AG08396 (cell line): ENCODE measurements at regions not wholly inside any gene's neighbourhood (a gene's known extent, or its start where the extent isn't known, plus 50 kb on each side); places are given as distances from the start of the nearest gene placed in this dataset.

ENCODE experiments used
- DNase-seq: peaks from one replicate; pipeline ENCODE4 v3.0.0; 2012; ENCODE audit warnings: low spot score, mixed read lengths

DNA sequence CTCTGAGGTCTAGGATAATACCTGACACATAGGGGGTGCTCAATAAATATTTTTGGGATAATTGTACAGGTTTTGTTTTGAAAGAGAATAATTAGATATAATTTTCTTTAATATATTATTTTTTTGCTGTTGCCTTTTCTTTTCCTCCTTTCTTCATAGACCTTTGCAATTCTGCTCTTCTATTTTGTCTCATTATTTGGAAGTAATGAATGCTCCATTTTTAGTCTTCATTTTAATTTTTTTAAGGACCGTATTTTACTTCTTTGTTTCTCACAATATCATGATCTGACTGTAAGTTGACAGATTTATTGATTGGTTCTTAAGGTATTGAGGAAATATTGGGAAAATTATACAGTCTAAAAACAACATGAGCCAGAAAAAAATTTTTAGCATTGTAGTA is 150.5 kb upstream of the TMC3 start:
- DNase-seq: no peak

DNA sequence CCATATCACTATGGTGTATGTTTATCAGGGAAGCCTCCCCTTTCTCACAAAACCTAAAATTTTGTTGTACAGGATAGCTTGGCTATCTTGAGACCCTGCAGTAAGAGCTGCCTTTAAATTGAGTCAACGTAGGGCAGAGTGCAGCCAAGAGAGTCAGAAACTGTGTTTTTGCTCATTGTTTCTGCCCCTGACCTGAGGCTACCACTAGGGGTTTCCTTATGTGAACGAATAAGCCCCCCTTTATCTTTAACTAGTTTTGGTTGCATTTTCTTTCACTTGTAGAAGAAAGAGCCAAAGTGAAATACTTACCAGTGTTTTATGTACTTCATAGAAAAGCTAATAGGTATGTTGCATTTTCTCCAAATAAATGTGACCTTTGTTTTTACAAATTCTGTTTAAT is 149.9 kb upstream of the TMC3 start:
- no peak for DNase-seq

DNA sequence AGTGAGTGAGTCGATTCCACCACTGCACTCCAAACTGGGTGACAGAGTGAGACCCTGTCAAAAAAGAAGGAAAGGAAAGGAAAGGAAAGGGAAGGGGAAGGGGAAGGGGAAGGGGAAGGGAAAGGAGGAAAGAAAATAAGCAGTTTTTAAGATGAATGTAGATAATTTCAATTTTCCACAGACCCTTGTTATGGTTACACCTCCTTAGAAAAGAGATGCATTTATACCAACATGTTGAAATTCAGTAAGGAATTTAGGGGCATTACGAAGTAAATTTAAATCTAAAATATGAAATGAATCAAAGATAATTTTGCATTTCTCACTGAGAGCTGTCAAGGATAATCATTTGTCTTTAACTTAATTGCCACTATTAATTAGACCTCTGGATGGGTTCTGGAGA is 146.5 kb upstream of the TMC3 start:
- no peak for DNase-seq

DNA sequence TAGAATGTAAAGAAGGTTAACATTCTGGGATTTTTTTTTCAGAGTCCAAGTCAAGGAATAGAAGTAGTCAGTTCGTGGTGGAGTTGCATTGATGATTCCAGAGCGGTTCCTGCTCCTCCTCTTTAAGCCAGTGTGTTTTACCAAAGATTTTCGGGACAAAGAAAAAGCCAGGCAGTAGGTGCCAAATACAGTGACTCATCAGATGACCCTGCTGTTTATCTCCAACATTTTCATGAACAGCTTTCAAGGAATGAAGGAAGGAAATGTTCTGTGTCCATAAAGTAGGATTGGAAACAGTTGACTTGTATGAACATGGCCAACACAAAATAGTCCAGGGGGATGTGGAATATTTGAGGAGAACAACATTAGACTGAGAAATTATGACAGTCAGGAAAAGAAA is 142.4 kb upstream of the TMC3 start:
- peak; percentile 21 for DNase-seq

DNA sequence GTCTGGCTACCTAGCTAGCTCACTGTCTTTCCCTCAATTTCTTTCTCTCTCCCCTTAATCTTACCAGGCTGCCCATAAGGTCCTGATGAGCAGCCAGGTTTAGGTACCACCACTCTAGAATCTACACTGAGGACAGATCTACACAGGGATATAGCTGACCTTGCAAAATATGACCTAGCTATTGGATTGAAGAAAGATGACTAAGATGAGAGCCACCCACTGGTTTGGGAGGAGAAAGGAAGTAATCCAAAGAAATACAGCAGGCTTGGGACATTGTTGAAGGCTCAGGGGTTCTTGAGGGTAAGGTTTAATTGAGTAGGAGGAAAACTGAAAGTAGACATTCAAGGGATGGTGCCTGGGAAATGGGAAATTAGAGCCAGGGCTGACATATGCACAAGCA is 142.0 kb upstream of the TMC3 start:
- no peak for DNase-seq

DNA sequence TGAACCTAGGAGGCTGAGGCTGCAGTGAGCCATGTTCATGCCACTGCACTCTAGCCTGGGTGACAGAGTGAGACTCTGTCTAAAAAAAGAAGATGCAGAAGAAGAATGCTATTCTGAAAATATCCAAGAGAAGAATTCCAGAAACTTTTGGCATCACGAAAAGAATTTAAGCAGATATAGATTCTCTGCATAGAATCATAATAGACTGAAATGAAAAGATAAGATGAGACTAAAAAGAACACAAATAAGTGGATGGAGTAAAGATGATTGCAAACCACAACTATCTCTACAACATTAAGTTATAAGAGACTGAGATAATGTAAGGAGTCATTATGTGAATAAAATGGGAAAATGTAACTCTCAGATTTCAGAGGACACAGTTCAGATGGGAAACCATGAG is 140.7 kb upstream of the TMC3 start:
- DNase-seq: no peak

DNA sequence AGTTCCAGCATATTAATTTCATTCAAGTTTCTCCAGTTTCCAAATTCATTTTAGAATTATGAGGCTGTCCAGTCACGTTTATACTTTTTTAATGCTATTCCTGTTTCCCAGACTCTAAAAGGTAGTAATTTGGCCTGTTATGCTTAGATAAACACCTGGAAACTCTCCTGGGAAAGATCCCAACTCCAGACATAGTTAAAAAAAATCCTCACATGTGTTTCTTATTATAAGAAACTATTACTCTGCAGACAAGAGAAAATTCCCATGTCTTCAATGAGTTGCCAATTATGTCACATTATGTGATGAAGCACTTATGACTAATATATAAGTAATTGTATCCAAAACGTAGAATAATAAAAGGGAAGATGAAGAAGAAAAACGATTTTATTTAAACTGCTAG is 137.1 kb upstream of the TMC3 start:
- DNase-seq: no peak

DNA sequence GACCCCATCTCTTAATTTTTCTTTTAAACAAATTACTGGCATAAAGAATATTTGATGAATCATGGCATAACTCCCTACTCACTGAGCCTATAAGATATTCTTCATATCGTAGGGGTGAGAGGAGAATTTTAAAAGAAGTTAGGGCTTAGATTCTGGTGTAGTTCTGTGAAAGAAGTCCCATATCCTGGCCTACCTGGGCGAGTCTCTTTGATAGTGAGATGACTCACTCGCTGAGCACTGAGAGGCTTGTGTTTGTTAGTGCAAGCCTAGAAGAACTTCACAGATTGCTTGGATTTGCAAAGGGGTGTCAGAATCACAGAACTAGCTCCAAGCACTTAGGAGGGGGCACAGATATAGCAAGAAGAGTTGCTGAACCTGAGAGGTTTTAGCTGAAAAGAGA is 133.8 kb upstream of the TMC3 start:
- no peak for DNase-seq

DNA sequence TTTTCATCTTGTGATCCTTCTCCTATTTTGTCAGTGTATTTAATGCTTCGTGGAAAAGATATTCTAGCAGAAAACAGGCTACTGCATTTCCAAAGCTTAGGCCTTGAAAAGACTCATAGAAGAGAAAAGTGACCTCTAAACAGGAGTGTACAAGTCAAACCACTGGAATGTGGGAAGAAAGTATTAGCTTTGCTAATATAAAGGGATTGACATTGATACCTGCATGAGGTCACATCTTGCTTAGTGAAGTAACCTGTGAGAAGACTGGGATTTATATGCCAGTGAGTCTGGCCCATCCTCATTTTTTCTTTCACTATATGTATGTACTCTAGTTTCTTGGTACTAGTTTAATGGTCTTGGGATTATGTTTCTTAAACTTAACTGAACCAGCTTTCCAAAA is 132.9 kb upstream of the TMC3 start:
- no peak for DNase-seq

DNA sequence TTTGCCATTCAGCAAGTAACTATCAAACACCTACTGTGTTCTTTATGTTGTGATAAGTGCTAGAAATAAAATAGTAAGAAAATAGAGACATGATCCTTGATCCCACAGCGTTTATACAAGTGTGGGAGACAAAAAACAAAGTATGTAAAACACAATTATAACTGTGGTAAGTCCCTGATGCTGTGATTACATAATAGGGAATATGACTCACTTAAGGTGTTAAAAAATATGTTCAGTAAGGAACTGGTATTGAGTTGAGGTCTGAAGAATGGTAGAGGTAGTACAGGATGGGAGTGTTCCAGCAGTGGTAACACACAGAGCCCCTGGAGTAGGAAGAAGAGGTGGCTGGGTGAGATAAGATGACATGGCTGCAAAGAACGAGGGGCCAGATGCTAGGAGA is 132.1 kb upstream of the TMC3 start:
- DNase-seq: no peak

DNA sequence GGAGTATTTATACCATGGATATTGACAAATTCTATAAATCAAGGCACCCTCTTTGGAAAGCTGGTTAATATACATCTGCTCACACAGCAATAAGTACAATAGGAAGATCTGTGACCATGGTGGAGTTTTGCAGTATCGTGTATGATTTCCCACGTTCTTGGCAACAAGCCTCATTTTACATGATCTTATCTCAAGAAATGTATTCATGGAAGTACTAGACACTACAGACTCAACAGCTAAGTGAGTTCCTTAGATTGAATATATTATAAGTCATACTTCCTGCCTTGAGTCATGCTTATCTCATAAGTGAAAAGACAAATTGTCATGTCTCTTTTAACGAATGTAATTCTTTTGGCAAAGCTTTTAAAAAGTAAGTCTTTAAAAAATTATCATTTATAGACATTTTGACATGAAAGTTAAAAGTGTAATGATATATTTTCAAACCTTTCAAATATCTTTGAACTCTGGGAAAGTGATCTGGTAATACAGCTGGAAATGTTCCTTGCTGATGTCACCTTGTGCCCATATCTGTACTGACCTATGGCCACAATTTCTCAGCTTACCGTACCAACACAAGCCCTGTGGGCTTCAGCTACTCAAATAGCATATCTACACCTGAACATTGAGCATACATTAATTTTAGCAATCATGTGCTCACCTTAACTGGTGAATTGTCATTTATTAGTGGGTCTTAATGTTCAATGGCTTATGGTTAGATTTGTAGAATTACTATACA is 130.3 kb upstream of the TMC3 start:
- DNase-seq: no peak

DNA sequence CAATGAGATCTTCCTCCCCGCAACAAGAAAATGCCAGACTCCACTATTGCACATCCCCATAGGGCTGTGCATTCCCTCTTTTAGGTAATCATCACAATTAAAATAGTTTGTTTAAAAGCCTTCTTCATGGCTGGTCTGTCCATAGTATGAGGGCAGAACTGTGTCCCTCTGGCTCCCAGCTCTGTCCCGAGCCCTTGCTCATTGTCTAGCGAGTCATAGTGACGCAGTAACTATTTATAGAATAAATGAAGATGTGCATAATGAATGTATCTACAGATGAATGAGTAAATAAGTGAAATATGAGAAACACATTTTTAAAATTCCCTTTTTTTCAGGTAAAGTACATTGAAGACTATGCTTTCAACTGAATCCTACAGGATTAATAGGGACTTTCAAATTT is 128.4 kb upstream of the TMC3 start:
- DNase-seq: no peak

DNA sequence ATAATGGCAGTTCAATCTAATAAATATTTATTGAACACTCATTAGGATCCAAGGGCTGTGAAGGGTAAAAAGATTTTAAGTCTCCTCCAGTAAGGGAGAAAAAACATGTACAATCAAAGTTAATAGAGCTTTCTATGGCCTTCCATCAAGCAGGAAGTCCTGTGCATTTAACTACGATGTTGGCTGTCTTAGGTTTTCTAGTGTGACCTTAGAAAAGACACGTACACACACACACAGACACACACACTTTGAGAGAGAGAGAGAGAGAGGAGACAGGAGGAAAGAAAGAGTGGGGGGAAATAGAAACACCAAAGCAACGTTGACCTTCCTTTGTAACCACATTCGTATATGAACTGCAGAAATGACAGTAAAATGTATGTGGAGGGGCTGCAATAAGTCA is 126.1 kb upstream of the TMC3 start:
- DNase-seq: no peak

DNA sequence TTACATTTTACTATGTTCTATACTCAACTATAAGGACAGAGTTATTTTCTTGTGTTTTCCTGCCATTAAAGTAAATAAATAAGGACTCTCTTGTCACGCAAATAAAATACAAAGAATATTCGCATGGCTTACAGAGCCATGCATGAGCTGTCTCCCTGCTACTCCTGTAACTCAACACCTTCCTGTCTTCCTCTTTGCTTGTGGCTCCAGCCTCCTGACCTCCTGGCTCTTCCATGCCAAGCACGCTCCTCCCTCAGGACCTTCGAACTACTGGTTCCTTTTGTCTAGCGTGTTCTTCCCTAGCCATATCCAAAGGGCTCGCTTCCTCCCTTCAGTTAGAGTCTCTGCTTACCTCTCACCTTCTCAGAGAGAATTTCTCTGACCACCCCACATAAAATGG is 124.3 kb upstream of the TMC3 start:
- no peak for DNase-seq

DNA sequence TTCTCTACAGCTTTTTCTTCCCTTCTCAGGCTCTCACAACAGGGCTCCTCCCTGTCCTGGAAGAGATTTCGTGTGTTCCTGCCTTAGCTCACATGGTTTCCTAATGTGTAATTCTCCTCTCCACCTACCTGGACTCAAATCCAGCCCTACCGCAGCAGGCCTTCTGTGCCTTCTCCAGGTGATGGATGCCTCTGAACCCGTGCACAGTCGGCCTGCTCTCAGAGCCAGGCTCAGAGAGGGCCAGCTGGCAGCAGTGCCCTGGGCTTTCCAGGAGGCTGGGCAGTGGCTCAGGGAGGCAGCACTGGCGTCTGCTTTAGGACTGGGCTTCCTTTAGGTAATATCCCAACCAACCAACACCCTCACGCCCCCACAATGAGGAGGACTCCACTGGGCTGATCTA is 123.2 kb upstream of the TMC3 start:
- no peak for DNase-seq

DNA sequence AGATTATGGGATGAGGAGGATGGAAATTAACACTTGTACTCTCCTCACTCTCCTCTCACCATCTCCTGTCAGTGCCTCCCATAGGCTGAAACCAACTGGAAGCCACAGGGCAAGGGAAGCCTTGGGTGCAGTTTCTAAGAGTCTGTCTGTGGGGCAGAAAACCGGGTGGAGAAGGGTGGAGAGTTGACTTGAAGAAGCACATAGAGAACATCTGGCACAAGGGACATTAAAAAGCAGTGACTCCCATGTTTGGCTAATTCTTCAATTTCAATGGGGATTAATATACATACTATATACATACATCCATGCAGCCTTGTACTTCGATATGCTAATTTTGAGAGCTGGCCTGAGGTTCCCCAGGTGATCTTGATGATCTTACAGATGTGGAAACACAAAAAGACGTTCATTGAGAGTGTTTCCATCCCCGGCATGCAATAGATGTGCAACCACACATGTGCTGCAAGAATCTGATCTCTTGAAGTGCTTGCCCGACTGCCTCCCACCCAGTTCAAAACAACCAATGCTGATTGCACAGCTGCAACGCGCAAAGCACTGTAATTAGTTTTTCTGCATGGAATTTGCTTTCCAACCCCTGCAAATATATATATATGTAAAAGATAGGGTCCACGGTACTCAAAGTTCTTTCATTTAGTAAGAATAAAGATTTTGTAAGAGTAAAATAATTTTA is 121.9 kb upstream of the TMC3 start:
- DNase-seq: no peak

DNA sequence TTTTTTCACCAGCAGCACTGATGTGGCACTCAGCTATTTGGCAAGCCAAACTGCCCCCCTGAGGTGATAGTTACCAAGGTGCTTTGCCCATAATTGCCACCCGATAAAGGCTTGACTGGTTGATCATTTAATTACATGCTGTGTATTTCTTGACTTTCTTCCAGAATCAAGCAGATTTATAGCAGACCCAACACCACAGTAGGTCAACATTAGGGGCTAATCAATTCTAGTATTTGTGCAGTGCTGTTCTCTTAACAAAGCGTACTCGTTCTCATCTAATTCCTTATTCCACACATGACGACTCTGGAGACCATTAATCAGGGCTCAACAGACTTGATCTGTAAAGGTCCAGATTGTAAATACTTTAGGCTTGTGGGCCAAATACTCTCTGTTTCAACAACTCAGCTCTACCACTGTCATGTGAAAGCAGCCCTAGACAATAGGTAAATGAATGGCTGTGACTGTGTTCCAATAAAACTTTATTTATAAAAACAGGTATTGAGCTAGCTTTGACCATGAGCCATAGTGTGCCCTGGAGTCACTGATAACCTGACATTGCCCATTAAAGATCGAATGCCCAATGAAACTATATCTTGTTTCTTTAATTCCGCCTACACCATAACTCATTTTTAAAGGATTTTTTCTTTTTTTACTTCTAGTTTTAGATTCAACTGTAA is 119.1 kb upstream of the TMC3 start:
- DNase-seq: no peak

DNA sequence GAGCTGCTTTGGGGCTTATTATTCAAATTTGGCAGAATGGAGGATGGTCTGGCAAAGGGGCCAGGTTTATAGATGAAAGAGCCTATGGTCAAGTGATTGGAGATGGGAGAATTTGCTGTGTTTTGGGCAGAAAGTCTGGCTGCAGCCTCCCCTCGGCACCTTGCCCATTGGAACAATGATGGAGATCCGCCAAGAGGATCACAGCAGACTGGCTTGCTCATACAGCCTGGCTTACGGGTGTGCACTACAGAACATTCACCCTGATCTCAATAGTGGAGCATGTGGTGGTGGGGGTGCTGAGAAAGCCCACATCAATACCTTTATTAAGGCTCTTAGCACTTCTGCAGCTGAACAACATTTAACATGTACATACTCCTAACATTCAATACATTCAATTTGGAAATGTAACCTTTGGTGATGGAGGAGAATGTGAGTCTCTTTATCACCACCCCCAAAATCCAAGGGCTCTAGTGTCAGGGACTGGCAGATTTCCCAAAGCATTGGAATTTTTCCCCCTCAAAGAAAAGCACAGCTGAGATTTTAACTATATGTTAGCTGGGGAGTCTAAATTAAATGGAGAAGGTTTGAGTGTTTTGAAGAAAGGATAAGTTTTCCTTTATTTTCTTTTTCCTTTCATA is 118.4 kb upstream of the TMC3 start:
- DNase-seq: peak; percentile 19

DNA sequence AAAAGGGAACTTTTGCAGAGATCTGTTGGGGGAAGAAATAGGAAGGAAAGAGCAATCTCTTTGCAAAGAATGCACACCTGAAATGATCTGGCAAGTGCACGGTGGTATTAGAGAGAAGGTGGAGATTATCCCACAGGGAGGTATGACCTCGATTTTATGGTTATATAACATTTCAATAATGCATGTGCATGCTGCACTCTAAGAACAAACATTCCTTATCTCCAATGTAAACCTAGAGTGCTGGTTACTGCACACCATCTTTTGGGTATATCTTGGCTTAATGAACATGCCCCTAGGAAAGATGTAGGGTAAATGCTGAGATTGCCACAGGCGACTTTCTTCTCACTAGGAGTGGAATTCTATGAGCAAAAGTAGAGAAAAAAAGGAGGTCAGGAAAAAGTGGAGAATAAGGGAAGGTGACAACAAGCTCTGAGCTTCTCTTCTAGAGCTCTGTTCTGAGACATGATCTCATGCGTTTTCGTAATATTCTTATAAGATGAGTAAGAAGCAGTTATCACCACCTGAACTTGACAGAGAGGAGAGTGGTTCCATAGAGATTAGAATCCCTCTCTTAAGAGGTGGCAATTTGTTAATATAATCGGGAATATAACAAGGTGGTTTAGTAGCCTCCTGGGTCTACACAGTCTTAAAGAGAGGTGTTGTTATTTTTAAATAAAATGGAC is 117.5 kb upstream of the TMC3 start:
- DNase-seq: no peak

DNA sequence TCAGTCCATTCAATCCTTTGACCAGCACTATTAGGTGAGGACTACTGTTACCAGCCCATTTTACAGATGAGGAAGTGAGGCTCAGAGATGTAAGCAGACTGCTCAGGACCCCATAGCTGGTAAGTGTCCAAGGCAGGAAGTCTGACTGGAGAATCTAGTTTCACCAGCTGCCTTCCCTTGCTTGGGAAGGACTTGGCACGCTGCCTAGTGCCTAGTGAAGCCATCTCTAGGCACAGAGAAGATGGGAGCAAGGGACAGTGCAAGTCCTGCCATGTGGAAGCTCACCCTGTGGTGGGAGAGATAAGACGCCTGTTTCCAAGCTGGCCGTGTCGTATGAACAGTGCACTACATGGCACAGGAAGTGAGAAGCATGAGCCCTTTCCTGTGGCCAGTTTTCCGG is 111.8 kb upstream of the TMC3 start:
- no peak for DNase-seq

DNA sequence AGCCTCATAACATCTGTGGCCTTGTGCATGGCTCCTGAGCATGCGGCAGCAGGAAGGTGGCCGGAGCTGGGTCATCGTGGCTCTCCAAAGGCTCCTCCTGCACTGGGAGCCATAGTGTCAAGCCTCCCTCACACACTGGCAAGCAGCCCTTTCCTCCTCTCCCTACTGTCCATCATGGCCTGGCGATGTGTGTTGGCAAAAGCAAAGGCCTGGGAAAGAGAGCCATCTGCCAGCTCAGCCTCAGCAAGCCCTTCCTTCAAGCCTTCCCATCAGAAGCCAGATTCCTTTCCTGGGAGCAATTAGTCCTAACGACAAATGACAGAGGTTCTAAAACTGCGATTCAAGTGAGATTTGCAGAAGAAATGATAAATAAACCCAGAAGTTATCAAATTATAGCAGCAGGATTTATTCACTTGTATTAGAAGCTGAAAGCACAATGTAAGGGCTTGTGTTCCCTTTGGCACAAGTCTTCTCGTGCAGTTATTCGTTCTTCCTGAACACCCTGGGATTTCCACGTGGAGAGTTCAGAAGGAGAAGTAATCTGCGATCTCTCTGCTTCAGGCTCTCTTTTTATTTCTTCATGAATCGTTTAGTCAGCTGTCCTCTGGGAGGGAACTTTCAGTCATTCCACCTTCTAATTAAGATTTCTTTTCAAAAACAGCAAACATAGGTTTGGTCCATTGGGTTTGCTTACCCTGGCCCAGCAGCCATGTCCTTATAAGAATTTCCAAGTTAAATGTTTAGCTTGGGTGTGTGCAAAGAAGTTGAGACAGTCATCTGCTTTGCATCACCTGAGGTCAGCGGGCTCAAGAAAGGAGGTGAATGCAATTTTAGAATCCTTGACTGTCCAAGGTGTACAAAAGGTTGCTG is 110.3 kb upstream of the TMC3 start:
- DNase-seq: no peak
